GM04504 (cell line): ENCODE measurements at regions not wholly inside any gene's neighbourhood (a gene's known extent, or its start where the extent isn't known, plus 50 kb on each side); places are given as distances from the start of the nearest gene placed in this dataset.

Experiments
- DNase-seq: peaks from one replicate; pipeline ENCODE4 v3.0.0-alpha.2; 2012; ENCODE audit warnings: low read depth

DNA sequence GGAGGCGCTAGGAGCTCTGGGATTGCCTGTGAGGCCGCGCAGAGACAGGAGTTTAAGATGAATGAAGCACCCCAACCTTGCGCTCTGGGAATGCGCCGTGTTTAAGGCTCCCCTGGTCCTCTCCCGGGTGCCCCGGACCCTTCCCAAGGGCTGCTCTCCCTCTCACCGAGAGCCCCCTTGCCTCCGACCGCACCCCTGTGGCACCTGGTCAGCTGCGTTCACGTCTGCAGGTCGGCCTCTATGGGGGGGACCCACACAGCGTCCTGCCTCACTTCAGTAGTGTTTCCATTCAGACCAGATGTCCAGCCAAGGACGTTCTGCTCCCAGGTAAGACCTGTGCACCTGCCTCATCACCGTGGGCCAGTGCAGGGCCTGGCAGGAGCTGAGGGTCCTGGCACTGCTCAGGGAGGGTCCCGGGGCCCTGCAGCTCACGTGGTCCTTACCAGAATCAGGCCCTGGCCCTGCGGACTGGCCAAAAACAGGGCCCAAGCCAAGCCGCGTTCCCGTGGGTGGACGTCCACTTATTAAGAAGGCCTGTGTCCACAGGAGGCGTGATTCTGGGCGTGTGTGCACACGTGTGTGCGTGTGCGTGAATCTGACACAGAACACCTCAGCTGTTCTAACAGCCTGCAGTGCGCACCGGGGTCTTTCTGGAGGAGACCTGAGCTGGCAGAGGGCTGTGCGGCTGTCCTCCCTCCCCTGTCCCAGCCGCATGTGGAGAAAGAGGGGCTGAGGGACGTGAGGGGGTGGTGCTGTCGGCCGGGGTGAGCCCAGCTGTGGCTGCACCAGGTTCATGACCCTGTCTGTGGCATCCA lies 79.9 kb upstream of the BHLHE23 start:
- DNase-seq = no peak

DNA sequence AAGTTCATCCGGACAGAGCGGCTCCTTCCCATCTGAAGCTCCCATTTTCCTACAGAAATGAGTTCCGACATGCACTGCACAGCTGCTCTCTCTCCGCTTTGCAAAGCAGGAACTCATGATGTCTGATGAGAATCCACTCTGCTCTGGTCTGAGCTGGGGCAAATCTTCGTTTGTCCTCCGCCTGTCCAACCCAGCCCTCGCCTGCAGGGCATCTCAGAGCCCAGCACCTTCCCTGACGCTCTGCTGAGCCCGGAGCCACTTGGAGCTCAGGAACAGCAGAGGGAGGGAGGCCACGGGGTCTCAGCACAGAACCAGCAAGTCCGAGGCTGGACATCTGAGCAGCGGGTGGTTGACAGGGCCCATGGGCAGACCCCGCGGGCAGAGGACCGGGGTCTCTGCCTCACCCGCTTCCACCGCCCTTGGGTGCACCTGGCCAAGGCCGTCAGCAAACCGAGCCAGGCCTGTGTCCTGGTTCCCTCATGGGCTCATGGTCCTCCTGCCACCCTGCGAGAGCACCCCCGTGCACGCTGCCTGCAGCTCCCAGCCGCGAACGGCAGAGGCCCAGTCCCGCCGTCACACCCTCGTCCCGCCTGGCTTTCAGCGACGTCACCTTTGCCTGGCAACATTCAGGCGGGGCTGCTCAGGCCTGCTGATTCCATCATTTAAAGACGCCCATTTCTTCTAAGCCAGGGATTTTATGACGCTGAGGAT lies 78.5 kb upstream of the BHLHE23 start:
- DNase-seq = no peak

DNA sequence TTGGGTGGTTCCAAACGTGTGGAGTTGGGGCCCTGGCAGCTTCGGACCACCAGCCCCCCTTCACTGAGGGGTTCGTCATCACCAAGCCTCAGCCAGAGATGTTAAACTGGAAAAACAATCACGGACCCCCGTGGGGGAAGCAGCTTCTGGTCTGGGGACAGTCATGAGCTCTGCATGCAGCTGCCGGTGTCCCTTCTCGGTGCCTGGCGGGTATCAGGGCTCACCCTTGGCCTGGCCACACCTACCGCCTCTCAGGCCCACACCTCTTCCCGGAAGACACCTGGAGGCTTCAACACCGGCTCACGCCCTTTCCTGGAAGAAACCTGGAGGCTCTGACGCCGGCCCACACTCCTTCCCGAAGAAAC lies 77.8 kb upstream of the BHLHE23 start:
- no peak for DNase-seq

DNA sequence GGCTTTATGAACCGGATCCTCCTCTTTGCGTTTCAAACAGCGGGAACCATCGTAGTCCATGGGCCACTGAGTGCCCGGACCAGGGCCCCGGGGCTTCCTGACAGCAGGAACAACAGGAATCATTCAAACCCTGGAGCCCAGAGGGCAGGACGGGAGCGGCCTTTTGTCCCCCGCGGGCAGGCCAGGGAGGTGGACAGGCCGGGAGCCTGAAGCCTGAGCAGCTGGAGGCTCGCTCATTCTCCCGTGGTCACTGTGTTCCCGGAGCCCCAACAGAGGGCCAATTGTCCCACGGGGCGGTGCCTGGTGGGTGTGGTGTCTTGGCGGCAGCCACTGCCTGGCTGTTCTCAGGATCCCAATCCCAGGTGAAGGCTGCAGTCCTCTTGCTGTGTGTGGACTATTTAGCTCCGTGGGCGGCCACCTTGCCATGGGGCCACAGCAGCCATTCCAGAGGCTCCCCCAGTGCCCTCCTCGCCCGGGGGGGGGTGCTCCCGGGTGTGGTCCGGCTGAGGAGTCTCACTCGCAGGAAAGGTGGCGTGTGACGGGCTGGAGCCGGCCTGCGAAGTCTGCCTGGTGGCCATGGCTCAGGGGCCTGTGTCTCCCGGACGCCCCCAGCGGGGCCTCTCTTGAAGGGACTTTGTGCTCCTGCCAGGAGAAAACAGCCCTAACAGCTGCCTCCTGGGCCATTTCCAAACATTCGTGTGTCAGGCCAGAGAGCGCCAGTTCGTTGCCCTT lies 77.2 kb upstream of the BHLHE23 start:
- DNase-seq = no peak

DNA sequence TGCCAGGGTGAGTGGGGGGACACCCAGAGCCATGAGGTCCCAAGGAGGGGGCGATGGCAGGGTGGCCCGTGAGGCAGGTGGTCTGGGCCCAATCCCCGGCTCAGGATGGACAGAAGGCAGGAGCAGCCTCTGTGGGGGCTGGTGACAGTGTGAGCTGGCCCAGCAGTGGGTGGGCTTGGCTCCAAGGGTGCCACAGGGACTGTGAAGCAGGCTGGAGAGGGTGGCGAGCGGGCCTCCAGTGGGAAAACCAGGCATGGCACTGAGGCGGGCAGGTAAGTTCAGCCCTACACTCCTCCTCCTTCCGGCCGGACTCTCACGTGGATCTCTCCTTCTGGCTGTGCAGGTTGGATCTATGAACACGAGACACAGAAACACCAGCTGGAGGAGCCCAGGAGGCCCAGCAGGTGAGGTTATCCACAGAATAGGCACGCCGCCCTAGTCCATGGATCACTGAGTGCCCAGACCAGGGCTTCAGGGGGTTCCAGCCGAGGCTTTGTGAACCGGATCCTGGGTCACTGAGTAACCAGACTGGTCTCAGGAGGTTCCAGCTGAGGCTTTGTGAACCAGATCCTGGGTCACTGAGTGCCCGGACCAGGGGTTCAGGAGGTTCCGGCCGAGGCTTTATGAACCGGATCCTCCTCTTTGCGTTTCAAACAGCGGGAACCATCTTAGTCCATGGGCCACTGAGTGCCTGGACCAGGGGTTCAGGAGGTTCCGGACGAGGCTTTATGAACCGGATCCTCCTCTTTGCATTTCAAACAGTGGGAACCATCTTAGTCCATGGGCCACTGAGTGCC lies 76.4 kb upstream of the BHLHE23 start:
- DNase-seq = no peak

DNA sequence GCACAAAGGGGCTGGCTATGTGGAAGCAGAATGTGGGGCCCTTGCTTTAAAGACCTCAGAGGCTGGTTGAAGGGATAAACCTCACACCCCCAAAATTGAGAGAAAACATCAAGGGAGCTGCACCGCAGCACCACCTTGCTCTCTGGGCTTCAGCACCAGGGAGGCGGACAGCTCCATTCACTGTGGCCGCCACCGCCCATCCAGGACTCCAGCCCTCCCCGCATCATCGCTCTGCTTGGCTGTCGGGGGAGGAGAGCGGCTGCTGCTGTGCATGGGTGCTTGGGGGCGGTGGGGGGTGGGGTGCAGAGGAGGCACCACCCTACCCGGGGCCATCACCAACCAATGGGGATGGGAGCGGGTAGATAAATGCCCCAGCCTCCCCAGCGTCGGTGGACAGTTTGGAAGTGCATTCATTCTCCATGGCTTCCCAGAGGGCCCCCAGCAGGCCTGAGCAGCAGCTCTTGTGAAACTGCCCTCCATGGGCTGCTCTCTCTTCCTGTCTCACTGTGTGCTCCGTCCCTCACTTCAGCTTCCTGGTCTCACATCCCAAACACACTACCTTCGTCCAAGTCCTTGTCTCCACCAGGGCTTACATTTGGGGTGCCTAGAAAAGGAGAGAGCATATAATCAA lies 75.7 kb upstream of the BHLHE23 start:
- DNase-seq = peak; percentile 6

DNA sequence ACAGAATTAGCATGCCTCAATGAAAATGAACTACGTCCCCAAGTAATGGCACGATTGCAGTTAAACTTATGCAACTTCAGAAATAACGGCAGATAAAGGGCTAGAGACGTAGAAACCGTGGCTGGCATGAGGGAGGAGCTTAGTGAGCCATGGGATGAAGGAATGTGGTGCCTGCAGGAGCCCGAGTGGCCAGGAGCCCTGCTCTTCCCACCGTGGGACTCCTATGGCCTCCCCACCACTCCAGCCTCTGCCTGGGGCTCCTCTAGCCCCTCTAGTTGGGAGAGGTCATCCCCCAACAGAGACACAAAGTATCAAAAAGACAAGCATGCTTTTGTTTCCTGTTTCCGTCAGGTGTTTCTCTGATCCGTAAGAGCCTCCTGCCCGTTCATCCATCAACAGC lies 75.1 kb upstream of the BHLHE23 start:
- DNase-seq = no peak

DNA sequence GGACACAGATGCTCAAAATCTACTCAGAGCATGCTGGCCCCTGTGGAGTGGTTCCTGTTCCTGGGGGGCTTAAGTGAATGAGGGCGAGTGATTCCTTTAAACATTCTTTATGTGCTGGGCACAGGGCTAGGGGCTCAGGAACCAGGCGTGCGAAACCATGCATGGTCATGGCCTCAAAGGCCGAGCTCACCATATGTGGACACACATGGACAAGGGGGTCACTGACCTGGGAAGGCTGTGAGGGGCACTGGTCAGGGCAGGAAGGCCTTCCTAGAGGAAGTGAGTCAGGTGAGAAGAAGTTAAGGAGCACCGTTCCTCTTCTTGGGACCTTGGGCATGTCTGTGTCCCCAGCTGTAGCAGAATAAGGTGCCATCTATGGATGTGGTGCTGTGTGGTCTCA lies 74.6 kb upstream of the BHLHE23 start:
- DNase-seq = no peak

DNA sequence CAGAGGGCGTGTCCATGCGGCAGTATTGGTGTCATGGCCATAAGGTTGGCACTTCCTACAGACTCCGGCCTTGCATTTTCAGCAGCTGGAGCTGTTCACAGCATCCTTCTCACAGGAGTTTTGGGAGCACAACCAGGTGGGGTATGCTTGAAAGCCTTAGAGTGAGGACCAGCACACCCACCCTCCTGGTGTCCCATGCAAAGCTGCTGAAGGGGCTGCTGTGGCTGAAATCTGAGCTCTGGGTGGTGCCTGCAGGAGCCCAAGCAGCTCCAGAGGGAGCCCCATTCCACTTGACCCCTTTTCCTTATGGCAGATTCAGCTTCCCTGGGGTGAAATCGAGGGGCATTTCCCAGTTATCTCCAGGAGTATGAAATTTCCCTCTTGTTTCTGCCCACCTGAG lies 74.0 kb upstream of the BHLHE23 start:
- no peak for DNase-seq

DNA sequence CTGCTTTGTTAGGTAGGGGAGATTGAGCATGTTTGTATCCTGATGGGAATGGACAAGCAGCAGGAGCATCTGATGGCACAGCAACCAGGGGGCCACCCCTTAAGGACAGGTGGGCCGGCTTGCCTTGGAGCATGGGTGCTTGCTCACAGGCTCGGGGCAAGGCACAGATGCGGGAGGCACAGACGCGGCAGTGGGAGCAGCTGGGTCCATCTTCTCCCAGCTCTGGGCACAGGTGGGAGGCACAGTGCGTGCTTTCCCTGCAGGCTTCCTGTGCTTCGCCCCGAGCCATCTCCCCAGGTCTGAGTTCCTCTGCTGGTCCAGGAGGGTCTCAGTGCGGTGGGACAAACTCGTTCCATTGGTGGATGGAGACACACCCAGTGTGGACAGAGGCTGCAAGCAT lies 73.6 kb upstream of the BHLHE23 start:
- no peak for DNase-seq

DNA sequence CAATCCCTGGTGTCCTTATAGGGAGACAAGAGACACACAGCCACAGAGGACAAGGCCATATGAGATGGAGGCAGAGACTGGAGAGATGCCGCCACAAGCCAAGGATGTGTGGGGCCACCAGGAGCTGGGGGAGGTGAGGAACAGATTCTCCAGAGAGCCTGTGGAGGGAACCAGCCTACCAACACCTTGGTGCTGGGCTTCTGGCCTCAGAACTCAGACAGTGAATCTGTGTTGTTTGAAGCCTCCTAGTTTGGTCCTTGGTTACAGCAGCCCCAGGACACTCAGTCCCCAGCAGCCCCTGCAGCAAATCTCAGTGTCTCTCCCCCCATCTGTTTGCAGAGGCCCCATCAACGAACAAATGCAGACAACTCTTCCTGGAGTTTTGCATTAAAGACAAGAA lies 73.2 kb upstream of the BHLHE23 start:
- DNase-seq = no peak

DNA sequence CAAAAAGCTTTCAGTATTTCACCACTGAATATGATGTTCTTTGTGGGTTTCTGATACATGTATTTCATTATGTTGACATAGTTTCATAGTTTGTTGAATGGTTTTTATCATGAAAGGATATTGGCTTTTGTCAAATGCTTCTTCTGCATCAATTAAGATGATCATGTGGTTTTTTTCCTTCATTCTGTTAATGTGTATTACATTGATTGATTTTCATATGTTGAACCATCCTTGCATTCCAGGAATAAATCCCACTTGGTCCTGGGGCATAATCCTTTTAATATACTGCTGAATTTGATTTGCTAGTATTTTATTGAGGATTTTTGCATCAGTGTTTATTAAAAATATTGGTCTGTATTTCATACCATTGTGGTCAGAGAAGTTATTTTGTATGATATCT lies 70.9 kb upstream of the BHLHE23 start:
- no peak for DNase-seq

DNA sequence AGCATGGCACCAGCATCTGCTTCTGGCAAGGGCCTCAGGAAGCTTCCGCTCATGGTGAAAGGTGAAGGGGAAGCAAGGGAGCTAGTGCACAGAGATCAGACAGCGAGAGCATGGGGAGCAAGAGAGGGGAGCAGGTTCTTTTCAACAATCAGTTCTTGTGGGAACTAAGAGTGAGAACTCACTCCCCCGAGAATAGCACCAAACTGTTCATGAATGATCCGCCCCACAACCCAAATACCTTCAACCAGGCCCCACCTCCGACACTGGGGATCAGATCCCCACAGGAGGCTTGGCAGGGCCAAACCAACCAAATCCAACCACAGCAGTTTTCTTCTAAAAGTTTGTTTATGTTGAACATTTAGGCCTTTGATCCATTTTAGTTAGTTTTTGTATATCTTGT lies 69.7 kb upstream of the BHLHE23 start:
- DNase-seq = no peak

DNA sequence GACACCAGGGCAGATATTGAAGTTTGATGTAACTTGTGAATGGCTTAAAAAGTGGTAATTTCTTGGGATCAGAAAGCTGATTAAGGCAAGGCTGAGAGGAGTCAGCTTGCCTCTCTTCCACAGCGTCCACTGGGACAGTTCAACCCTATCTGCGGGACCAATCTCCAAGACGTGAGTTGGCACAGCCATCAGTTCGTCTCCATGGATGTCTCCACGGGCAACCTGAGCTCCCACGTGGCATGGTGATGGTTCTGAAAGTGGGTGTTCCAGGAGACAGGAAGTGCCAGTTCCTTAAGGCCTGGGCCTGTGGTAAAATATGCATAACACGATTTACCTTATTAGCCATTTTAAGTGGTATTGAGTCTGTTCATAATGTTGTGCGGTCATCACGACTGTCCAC lies 67.9 kb upstream of the BHLHE23 start:
- no peak for DNase-seq

DNA sequence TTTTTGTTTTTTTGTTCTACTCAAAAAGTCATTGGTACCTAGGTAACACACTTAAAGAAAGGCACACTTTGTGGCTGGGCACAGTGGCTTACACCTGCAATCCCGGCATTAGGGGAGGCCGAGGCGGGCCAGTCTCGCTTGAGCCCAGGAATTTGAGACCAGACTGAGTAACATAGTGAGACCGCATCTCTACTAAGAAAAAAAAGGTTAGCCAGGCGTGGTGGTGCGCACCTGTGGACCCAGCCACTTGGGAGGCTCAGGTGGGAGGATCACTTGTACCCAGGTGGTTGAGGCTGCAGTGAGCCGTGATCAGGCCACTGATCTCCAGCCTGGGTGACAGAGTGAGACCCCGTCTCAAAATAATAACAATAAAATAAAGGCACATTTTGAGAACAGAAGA lies 67.4 kb upstream of the BHLHE23 start:
- no peak for DNase-seq

DNA sequence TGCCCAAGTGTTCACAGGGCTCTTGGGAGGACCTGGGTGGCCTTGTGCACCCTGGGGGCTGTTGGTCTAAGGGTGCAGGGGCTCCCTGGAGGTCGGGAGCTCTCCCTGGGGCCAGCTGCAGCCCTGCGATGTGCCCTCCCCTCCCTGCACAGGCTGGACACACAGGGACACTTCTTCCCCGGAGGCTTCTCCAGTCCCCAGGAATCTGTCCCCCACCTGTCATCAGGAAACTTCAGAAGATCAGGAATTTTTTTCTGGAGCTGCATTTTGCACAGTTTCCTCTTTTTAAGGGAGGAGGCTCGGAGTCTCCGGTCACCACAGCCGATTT lies 66.9 kb upstream of the BHLHE23 start:
- DNase-seq = no peak

DNA sequence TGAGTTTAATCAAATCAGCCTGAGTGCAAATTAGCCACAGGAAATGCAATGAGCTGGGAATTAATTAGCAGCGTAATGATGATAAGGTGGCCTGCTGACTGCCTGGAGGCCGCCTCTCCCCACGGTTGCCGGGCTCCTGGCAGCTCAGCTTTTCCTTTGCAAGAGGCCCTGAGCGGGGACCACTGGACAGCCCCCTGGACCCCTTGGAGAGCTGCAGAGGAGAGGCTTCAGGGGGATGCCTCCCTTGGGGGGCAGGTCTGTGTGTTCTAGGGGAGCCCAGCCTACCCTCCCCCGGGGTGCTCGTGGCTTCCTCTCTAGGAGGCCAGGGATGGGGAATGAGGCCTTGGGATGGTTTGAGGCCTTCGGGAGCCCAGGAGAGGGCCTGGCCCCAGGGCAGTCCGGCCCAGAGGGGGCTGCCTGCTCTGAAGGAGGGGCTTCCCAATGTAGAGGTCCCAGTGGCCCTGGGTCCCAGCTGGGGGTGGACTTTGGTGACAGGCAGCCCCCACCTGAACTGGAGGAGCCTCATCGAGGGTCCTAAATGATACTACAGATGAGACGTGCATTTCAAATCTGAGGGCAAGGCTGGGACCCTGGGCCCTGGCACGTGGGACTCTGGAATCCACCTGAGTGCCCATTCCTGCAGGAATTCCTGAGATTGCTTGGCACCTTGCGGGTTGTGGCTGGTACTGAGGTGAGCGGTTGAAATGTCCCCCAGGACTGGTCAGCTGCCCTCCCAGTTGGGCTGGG lies 66.4 kb upstream of the BHLHE23 start:
- DNase-seq = no peak

DNA sequence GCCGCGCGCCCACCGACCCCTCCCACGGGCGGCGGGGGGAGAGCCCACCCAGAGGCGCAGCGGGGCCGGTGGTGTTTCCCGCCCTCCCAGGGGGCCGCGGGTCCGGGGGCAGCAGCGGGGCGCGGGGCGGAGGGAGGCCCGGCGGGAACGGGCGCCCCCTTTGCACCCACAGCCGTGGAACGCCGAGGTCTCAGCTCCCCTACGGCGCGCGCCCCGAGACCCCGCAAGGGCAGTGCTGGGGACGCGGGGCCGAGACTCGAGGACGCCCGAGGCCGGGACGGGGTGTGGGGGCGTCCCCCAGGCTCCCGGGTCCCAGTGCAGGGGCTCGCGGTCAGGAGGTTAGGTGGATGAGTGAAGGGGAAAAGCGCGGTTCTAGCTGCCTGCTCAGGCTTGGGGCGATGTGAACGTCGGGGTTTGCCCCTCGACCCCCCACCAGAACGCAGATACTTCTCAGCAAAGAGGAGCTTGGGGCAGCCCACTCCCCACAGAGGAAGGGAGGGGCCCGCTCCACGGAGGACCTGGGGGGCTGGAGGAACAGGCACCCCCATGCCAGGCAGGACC lies 65.5 kb upstream of the BHLHE23 start:
- DNase-seq = no peak

DNA sequence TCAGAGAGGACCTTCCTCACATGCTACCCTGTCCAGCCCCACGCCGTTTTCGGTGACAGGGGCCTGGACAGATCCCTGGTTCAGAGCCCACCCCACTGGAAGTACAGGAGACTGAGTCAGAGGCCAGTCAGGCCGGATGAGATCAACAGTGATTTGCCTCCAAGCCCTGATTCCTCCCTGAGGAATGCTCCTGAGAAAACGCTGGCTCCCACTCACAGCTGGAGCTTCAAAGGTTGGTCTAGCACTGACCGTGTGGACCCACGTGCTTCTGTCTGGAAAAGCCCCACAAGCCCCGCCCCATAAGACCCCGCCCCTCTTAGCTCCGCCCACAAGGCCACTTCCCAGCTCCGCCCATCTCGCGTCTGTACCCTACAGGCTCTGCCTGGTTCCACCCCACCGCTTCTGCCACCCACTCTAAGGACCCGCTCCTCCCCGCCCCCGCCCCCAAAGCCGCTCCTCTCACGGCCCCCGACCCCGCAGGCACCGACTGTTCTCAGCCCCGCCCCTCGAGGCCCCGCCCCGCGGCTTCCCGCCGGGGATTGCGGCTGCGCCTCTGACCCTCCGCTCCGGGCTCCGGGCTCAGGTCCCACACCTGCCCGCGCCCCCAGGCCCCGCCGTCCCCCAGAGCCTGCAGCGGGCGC lies 64.9 kb upstream of the BHLHE23 start:
- peak; percentile 40 for DNase-seq

DNA sequence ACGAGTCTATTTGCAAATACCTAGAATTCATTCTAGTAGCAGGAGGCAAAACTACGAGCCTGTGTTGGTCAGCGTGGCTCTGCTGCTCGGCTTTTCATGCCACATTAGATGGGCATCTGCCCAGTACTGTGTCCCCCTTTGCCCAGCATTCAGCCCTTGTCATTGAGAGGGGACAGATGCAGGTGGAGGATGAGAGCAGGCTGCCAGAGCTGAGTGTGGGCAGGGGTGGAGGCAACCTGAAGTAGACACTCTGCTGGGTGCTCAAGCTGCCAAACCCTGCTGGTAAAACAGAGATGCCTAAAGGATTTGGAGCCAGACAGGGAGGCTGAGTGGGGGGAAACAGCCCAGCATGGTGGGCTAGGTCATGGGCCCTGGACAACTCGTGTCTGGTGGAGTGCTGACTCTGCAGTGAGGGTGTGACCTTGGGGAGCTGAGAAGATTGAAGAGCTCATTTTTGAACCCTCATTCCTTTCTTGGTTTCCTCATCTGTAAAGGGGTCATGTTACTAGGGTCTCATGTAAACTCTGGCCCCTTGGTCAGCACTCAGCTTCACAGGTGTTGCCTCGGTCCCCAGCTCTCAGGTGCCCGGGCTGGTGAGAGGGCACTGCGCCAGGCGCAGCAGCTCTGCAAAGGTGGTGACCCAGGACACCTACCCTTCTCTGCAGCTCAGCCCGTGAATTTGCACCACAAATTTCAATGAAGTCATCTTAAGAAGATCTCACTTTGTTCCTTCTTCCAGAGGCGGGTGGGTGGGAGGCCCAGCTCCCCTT lies 64.2 kb upstream of the BHLHE23 start:
- no peak for DNase-seq
